ENCODE measurements at regions not wholly inside any gene's neighbourhood (a gene's known extent, or its start where the extent isn't known, plus 50 kb on each side); places are given as distances from the start of the nearest gene placed in this dataset.

DNA sequence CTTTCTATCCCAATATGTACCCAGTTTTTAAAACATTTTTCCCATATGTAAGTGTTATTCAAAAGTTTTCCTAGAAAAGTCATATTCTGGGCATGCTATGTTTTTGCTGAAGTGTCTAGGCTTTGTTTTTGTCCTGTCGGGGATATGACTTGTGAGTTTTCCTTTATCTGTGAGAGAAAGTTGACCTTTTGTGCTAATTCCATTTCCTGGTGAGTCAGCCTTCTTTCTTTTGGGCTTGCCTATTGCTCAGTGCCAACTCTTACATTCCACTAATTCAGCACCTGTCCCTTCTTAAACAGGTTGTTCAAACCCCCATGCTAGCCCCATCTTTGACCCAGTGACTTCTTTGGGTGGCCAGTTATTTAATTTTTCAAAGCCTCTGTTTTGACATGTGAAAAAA lies 146.2 kb downstream of the AHR start:
- no peak for DNase-seq (ENCODE audit: low spot score)
- in situ Hi-C loops (cut with MboI; ENCODE audit: low sequenced_read_pairs, unreplicated experiment): no loop called here
- TF ChIP-seq, protein P1, sequence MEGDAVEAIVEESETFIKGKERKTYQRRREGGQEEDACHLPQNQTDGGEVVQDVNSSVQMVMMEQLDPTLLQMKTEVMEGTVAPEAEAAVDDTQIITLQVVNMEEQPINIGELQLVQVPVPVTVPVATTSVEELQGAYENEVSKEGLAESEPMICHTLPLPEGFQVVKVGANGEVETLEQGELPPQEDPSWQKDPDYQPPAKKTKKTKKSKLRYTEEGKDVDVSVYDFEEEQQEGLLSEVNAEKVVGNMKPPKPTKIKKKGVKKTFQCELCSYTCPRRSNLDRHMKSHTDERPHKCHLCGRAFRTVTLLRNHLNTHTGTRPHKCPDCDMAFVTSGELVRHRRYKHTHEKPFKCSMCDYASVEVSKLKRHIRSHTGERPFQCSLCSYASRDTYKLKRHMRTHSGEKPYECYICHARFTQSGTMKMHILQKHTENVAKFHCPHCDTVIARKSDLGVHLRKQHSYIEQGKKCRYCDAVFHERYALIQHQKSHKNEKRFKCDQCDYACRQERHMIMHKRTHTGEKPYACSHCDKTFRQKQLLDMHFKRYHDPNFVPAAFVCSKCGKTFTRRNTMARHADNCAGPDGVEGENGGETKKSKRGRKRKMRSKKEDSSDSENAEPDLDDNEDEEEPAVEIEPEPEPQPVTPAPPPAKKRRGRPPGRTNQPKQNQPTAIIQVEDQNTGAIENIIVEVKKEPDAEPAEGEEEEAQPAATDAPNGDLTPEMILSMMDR (IDR thresholded peaks at IDR 0.05; ENCODE audit: borderline replicate concordance, control extremely low read depth, extremely low read depth, insufficient read depth, missing control alignments): no peak

DNA sequence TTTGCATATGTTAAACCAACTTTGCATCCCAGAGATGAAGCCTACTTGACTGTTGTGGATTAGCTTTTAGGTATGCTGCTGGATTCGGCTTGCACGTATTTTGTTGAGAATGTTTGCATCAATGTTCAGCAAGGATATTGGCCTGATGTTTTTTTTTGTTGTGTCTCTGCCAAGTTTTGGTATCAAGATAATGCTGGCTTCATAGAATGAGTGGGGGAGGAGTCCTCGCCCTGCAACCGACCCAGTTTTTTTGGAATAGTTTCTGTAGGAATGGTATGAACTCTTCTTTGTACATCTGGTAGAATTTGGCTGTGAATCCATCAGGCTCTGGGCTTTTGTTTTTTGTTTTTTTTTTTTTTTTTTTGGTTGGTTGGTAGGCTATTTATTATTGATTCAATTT lies 147.9 kb downstream of the AHR start:
- TF ChIP-seq, protein P1 (IDR thresholded peaks at IDR 0.05; ENCODE audit: borderline replicate concordance, control extremely low read depth, extremely low read depth, insufficient read depth, missing control alignments): no peak
- no peak for DNase-seq (ENCODE audit: low spot score)
- in situ Hi-C loops (cut with MboI; ENCODE audit: low sequenced_read_pairs, unreplicated experiment): no loop called here

DNA sequence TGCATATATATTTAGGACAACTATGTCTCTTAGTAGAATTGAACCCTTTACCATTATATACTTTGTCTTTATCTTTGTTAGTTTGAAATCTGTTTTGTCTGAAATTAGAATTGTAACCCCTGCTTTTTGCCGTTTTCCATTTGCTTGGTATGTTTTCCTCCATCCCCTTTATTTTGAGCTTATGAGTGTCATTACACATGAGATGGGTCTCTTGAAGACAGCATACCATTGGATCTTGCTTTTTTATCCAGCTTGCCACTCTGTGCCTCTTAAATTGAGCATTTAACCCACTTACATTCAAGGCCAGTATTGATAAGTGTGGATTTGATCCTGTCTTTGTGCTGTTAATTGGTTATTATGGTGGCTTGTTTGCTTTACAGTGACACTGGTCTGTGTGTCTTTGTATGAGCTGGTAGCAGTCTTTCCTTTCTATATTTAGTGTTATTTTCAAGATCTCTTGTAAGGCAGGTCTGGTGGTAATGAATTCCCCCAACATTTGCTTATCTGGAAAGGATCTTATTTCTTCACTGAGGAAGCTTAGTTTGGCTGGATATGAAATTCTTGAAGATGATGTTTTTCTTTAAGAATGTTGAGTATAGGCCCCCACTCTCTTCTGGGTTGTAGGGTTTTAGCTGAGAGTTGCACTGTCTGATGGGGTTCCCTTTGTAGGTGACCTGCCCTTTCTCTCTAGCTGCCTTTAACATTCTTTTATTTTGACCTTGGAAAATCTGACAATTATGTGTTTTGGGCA lies 149.5 kb downstream of the AHR start:
- in situ Hi-C loops (cut with MboI; ENCODE audit: low sequenced_read_pairs, unreplicated experiment): no loop called here
- DNase-seq (ENCODE audit: low spot score): no peak
- TF ChIP-seq, protein P1 (IDR thresholded peaks at IDR 0.05; ENCODE audit: borderline replicate concordance, control extremely low read depth, extremely low read depth, insufficient read depth, missing control alignments): no peak

DNA sequence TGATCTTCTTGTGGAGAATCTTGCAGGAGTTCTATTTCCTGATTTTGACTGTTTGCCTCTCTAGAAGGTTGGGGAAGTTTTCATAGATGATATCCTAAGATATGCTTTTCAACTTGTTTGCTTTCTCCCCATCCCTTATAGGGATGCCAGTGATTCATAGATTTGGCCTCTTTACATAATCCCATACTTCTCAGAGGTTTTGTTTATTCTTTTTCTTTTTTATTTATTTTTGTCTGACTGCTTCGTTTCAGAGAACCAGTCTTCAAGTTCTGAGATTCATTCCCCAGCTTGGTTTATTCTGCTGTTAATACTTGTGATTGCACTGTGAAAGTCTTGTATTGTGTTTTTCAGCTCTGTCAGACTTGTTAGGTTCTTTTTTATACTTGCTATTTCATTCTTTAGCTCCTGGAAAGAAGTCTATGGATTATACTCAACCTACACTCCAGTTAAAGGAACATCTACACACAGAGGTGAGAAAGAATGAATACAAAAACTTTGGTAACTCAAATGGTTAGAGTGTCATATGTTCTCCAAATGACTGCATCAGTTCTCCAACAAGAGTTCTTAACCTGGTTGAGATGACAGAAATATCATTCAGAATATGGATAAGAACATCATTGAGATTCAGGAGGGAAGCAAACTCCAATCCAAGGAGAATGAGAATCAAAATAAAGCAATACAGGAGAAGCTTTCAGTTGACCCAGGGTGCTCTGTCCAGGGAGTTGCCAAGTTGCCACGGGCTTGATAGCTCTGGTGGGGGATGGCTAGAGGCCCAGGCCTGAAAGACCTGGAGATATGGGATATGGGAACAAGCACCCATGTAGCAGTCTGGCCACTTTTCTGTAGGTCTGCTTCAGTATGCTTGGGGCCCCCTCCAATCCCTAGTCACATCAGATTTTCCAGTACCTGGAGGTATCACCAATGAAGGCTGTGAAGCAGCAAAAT lies 150.3 kb downstream of the AHR start:
- no peak for DNase-seq (ENCODE audit: low spot score)
- in situ Hi-C loops (cut with MboI; ENCODE audit: low sequenced_read_pairs, unreplicated experiment): no loop called here
- TF ChIP-seq, protein P1 (IDR thresholded peaks at IDR 0.05; ENCODE audit: borderline replicate concordance, control extremely low read depth, extremely low read depth, insufficient read depth, missing control alignments): no peak

DNA sequence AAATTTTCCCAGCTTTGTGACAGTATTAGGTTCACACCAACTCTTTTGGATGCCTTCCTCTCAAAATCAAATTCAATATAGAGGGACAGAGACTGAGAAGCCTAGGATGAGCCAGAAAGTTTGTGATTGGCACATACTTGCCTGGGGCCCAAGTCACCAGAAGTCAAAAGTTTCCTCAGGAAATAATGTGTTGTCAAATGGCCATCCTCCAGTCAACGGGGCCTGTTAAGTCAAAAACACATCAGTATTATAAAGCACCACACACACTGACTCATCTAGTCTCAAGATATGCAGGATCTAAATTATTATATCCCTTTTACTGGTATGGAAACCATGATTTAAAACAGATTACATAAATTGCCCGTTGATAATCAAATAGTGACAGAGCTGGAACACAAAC lies 158.1 kb downstream of the AHR start:
- TF ChIP-seq, protein P1 (IDR thresholded peaks at IDR 0.05; ENCODE audit: borderline replicate concordance, control extremely low read depth, extremely low read depth, insufficient read depth, missing control alignments): no peak
- no peak for DNase-seq (ENCODE audit: low spot score)
- in situ Hi-C loops (cut with MboI; ENCODE audit: low sequenced_read_pairs, unreplicated experiment): no loop called here

DNA sequence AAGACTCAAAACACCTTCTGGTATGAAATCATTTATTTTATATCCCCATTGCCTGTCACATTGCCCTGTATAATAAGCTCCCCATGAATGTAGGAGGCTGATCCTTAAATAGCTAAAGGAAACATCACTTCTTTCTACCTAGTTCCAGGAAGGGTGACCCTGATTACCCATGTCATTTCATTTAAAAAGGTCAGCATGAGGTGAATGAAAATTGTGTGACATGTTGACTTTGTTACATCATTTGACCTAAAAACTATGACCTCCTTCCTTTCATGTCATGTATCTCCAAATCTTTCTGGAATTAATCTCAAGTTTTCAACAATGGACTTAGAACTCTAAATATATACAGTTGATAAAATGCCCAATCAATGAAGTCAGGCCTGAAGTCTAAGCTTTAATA lies 161.5 kb downstream of the AHR start:
- in situ Hi-C loops (cut with MboI; ENCODE audit: low sequenced_read_pairs, unreplicated experiment): no loop called here
- DNase-seq (ENCODE audit: low spot score): no peak
- TF ChIP-seq, protein P1 (IDR thresholded peaks at IDR 0.05; ENCODE audit: borderline replicate concordance, control extremely low read depth, extremely low read depth, insufficient read depth, missing control alignments): no peak

Measured in GM13976 (cell line).